ENCODE measurements at regions not wholly inside any gene's neighbourhood (a gene's known extent, or its start where the extent isn't known, plus 50 kb on each side); places are given as distances from the start of the nearest gene placed in this dataset.

DNA sequence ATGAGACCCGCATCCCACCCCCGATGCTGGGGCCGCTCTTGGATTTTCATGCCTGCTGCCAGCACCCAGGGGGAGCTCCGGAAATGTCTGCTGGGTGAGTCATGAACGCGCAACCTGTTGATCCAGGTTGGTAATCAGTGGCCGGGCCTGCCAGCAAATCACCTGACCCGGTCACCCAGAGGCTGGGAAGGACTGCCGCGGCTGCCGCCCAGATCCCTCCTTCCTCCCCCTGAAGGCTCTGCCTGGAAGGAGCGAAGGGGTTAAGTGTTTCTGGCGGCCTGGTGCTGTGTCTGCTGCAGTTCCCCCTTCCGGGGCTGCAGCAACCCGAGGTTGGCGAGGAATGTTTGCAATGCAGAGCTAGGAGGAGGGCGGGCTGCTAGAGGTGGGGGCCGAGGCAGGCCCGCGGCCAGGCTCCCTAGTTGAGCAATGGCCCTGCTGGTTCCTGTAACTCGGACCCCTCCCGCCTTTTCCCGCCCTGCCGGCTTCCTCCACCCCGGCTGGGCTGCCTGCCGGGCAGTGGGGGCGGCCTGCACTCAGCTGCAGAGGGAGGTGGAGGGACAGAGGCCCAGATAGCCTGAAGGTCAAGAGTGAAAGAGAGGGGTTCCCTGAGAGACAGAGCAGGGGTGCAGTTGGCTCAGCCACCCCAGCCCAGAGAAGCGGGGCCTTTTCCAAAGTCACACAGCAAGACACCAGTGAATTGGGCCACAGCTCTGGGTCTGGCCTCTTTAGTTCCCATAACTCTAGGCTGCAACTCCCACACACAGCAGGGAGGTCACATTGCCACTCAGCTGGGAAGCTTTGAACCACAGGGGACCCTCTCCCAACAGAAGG lies 156.3 kb upstream of the IER5L start:
- ATAC-seq (peak; percentile 65 to 82 (median 76)), DNase-seq (peak; percentile 91 to 92)
- 6 to 19% (median 11%) methylated on average over 27 to 28 of the region's 28 CpGs for WGBS, 3 donors
- H3K4me3 ChIP-seq = no peak overlapping the region
- H3K27ac ChIP-seq = peak overlapping the region; percentile 69
- H3K36me3 ChIP-seq (ENCODE audit: insufficient read depth in 1 of 2, low read depth in 1 of 2) = no peaks in the 10 kb centered on the region
- H3K4me1 ChIP-seq = peaks cover 18% of the 10 kb centered on the region
- H3K27me3 ChIP-seq (ENCODE audit: insufficient read depth in 3 of 3, low read length in 2 of 3) = peaks cover 0 to 25% (median 2%) of the 10 kb centered on the region in 3 donors
- intact Hi-C loops (cut with DNase I) = no loop called here
- TF ChIP-seq, protein P1, sequence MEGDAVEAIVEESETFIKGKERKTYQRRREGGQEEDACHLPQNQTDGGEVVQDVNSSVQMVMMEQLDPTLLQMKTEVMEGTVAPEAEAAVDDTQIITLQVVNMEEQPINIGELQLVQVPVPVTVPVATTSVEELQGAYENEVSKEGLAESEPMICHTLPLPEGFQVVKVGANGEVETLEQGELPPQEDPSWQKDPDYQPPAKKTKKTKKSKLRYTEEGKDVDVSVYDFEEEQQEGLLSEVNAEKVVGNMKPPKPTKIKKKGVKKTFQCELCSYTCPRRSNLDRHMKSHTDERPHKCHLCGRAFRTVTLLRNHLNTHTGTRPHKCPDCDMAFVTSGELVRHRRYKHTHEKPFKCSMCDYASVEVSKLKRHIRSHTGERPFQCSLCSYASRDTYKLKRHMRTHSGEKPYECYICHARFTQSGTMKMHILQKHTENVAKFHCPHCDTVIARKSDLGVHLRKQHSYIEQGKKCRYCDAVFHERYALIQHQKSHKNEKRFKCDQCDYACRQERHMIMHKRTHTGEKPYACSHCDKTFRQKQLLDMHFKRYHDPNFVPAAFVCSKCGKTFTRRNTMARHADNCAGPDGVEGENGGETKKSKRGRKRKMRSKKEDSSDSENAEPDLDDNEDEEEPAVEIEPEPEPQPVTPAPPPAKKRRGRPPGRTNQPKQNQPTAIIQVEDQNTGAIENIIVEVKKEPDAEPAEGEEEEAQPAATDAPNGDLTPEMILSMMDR (IDR thresholded peaks at IDR 0.05) = no peak
- H3K9me3 ChIP-seq = peaks cover 5% of the 10 kb centered on the region

DNA sequence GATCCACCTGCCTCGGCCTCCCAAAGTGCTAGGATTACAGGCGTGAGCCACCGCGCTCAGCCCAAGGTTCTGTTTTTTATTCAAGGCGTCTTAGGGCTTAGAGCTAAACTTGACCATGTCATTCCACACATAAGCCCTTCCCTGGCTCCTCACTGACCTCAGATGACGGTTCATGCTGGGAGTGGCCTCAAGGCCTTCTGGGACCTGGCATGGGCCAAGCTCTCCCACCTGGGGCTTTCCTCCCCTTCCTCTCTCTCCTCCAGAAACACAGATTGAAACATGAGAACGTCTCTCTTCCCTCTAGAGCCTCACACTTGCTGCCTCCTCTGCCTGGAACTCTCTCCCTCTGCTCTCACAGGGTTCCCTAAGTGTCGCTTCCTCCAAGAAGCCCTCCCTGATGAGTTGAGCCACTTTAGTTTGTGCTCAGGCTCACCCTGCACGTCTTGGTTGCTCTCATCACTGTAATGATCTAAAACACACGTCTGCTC lies 155.6 kb upstream of the IER5L start:
- peaks cover 5% of the 10 kb centered on the region for H3K9me3 ChIP-seq
- no peak for DNase-seq
- peaks cover 18% of the 10 kb centered on the region for H3K4me1 ChIP-seq
- peak in 2 of 4 donors; percentile 19 to 21 for ATAC-seq
- H3K4me3 ChIP-seq = no peak overlapping the region
- peak overlapping the region; percentile 48 for H3K27ac ChIP-seq
- TF ChIP-seq, protein P1 (IDR thresholded peaks at IDR 0.05) = no peak
- H3K27me3 ChIP-seq (ENCODE audit: insufficient read depth in 3 of 3, low read length in 2 of 3) = peaks cover 0 to 25% (median 2%) of the 10 kb centered on the region in 3 donors
- H3K36me3 ChIP-seq (ENCODE audit: insufficient read depth in 1 of 2, low read depth in 1 of 2) = no peaks in the 10 kb centered on the region
- intact Hi-C loops (cut with DNase I) = no loop called here
- WGBS, 3 donors = 67 to 73% (median 71%) methylated on average over 10 of the region's 10 CpGs

DNA sequence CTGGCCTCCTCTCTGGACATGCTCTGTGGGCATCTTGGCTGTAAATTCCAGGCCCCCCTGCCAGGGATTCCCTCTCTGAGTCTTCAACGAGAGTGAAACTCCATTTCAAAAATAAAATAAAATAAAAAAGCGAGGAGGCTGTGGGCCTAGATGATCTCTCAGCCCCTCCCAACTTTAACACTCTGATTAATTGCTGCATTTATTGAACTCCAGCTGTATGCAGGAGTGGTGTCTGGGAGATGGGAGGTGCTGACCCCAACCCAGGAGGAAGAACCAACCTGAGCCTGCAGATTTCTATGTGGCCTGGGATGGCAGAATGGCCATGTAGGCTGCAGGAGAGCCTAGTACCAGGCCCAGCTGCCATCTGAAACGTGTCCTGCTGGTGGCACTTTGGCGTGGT lies 154.5 kb upstream of the IER5L start:
- ATAC-seq (no peak), DNase-seq (no peak)
- no peaks in the 10 kb centered on the region for H3K36me3 ChIP-seq (ENCODE audit: insufficient read depth in 1 of 2, low read depth in 1 of 2)
- WGBS, 3 donors = 73 to 81% (median 74%) methylated on average over 4 of the region's 4 CpGs
- peaks cover 18% of the 10 kb centered on the region for H3K4me1 ChIP-seq
- H3K9me3 ChIP-seq = peaks cover 5% of the 10 kb centered on the region
- intact Hi-C loops (cut with DNase I) = no loop called here
- H3K27ac ChIP-seq = no peak overlapping the region
- peaks cover 0 to 18% (median 0%) of the 10 kb centered on the region in 3 donors for H3K27me3 ChIP-seq (ENCODE audit: insufficient read depth in 3 of 3, low read length in 2 of 3)
- TF ChIP-seq, protein P1 (IDR thresholded peaks at IDR 0.05) = no peak
- no peak overlapping the region for H3K4me3 ChIP-seq

DNA sequence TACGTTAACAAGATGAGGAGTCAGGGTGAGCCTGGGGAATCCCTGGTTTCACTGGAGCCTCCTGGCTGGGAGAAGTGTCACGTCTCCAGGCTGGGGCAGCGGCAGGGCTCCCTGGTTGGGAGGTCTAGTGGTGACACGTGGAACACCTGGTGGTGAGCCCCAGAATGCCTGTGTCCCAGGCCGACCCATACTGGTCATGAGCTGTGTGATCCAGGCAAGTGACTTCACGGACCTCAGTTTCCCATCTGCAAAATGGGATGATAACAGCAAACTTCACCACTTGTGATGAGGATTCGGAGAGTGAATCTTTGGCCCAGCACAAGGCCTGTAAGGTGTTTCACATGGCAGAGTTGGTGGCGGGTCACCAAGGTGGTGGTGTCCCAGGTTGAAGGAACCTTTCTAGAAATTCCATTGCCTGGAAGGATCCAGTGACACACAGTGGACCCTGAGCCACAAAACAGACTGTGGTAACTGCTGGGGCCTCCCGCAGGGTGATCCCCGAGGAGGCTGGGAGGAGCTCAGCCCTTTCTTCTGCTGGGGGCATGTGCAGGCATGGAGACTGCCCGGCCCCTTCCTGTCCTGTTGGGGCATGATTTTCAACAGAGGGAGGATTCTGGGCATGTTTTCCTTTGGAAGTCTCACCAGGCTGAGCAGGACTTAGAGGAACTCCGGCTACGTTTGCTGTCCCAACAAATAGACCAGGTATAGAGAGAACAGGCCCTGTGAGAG lies 153.9 kb upstream of the IER5L start:
- H3K9me3 ChIP-seq = peaks cover 5% of the 10 kb centered on the region
- H3K36me3 ChIP-seq (ENCODE audit: insufficient read depth in 1 of 2, low read depth in 1 of 2) = no peaks in the 10 kb centered on the region
- no peak overlapping the region for H3K4me3 ChIP-seq
- peaks cover 0 to 14% (median 0%) of the 10 kb centered on the region in 3 donors for H3K27me3 ChIP-seq (ENCODE audit: insufficient read depth in 3 of 3, low read length in 2 of 3)
- WGBS, 3 donors = 82 to 84% (median 83%) methylated on average over 13 of the region's 13 CpGs
- ATAC-seq (no peak), DNase-seq (no peak)
- intact Hi-C loops (cut with DNase I) = no loop called here
- TF ChIP-seq, protein P1 (IDR thresholded peaks at IDR 0.05) = no peak
- H3K4me1 ChIP-seq = peaks cover 18% of the 10 kb centered on the region
- no peak overlapping the region for H3K27ac ChIP-seq

Data from psoas muscle (tissue), 7 donors.